B cell (primary cell): ENCODE measurements at regions not wholly inside any gene's neighbourhood (a gene's known extent, or its start where the extent isn't known, plus 50 kb on each side); places are given as distances from the start of the nearest gene placed in this dataset.

Experiments used
- ATAC-seq: fragments of 200-7000 bp; cut with Tn5 transposase; one replicate; pipeline ENCODE4 v1.10.0; 2021; ENCODE audit warnings: low read depth, mild to moderate bottlenecking, moderate number of reproducible peaks, moderate library complexity
- CTCF ChIA-PET: fragments of 350-600 bp; sonication (Branson Sonifier 250); formaldehyde crosslinking; loops from one replicate; lab custom pipeline; 2021; ENCODE audit warnings: antibody characterized with exemption, inconsistent platforms; lab: Charles Lee
- POLR2A ChIA-PET: fragments of 350-600 bp; sonication (Branson Sonifier 250); formaldehyde crosslinking; loops from one replicate; lab custom pipeline; 2021; ENCODE audit warnings: antibody characterized with exemption; lab: Charles Lee
- DNase-seq: peaks from one replicate; pipeline ENCODE4 v3.0.0; 2013
- H2AFZ ChIP-seq: 2 replicates; pipeline ENCODE4 v1.6.1; 2012; ENCODE audit warnings: mild to moderate bottlenecking, low read depth, low read length; ENCODE audit not compliant: insufficient read depth, poor library complexity, severe bottlenecking
- H3K27ac ChIP-seq, 2 donors: 1 replicate in 1 of 2; 2 replicates in 1 of 2; pipeline ENCODE4 v1.5.1; 2012 to 2013; ENCODE audit warnings: low read length in 2 of 2, mild to moderate bottlenecking in 2 of 2, moderate library complexity in 1 of 2
- H3K27me3 ChIP-seq, 4 experiments: fragments of 200-600 bp in 1 of 4; sonication (generic) in 1 of 4; replicated peaks in 1 of 4; 1 replicate in 2 of 4; 2 replicates in 2 of 4; pipeline versions ENCODE4 v1.6.1 to v1.7.0; 2013 to 2016; ENCODE audit warnings: low read length in 3 of 4, mild to moderate bottlenecking in 2 of 4, mixed read lengths in 1 of 4, moderate library complexity in 1 of 4; ENCODE audit not compliant: insufficient read depth in 4 of 4, control insufficient read depth in 3 of 4; ENCODE audit errors: control extremely low read depth in 1 of 4
- H3K36me3 ChIP-seq, 2 experiments: replicated peaks in 1 of 2; 1 replicate in 1 of 2; 2 replicates in 1 of 2; pipeline versions ENCODE4 v1.6.1 to v1.7.1; 2013; ENCODE audit warnings: low read length in 1 of 2; ENCODE audit not compliant: insufficient read depth in 2 of 2, control insufficient read depth in 1 of 2; ENCODE audit errors: control extremely low read depth in 1 of 2, extremely low read depth in 1 of 2
- H3K4me1 ChIP-seq, 2 donors: fragments of 200-600 bp in 1 of 2; sonication (generic) in 1 of 2; 1 replicate in 1 of 2; 2 replicates in 1 of 2; pipeline versions ENCODE4 v1.5.1 to v1.6.1; 2013 to 2017; ENCODE audit warnings: low read length in 2 of 2; ENCODE audit not compliant: control insufficient read depth in 2 of 2, insufficient read depth in 2 of 2
- H3K4me2 ChIP-seq: replicated peaks from 2 replicates; pipeline ENCODE3; 2012; ENCODE audit warnings: mild to moderate bottlenecking, low read depth, low read length; ENCODE audit not compliant: poor library complexity, severe bottlenecking
- H3K4me3 ChIP-seq, 5 experiments: fragments of 200-600 bp in 1 of 5; sonication (generic) in 1 of 5; 1 replicate in 3 of 5; 2 replicates in 2 of 5; pipeline versions ENCODE4 v1.5.1 to v1.7.0; 2011 to 2016; ENCODE audit warnings: low read length in 4 of 5, mild to moderate bottlenecking in 4 of 5, low read depth in 2 of 5, control low read depth in 1 of 5, moderate library complexity in 1 of 5; ENCODE audit not compliant: insufficient read depth in 1 of 5; ENCODE audit errors: control extremely low read depth in 1 of 5, extremely low read depth in 1 of 5
- H3K79me2 ChIP-seq: fragments of 200-600 bp; sonication (generic); one replicate; pipeline ENCODE4 v1.6.0; 2016; ENCODE audit warnings: low read length; ENCODE audit not compliant: control insufficient read depth, insufficient read depth
- H3K9ac ChIP-seq: fragments of 200-600 bp; sonication (generic); 2 replicates; pipeline ENCODE4 v1.6.1; 2017; ENCODE audit warnings: mild to moderate bottlenecking, low read length, moderate library complexity
- H3K9me3 ChIP-seq, 3 donors: one replicate each; pipeline versions ENCODE4 v1.6.1 to v1.7.1; 2013; ENCODE audit warnings: low read length in 2 of 3; ENCODE audit not compliant: control insufficient read depth in 2 of 3, insufficient read depth in 1 of 3; ENCODE audit errors: control extremely low read depth in 1 of 3
- H4K20me1 ChIP-seq: 2 replicates; pipeline ENCODE4 v1.6.0; 2012; ENCODE audit warnings: mild to moderate bottlenecking, low read length; ENCODE audit not compliant: insufficient read depth, control insufficient read depth, poor library complexity, severe bottlenecking
- H3K27ac Mint-ChIP-seq: one replicate; pipeline ENCODE4 v1.8.0; 2021; ENCODE audit warnings: mixed read lengths
- H3K27me3 Mint-ChIP-seq: one replicate; pipeline ENCODE4 v1.8.0; 2021; ENCODE audit warnings: mixed read lengths
- H3K4me1 Mint-ChIP-seq: one replicate; pipeline ENCODE4 v1.8.0; 2021; ENCODE audit warnings: mixed read lengths
- H3K4me3 Mint-ChIP-seq: one replicate; pipeline ENCODE4 v1.8.0; 2021; ENCODE audit warnings: mixed read lengths
- H3K9me3 Mint-ChIP-seq: one replicate; pipeline ENCODE4 v1.8.0; 2022; ENCODE audit warnings: mixed read lengths; ENCODE audit not compliant: insufficient read depth
- EZH2 ChIP-seq: IDR thresholded peaks from 2 replicates; pipeline ENCODE4 v1.6.1; 2012; ENCODE audit warnings: borderline replicate concordance, low read depth, mild to moderate bottlenecking, moderate library complexity, low read length; ENCODE audit not compliant: insufficient read depth, poor library complexity, severe bottlenecking
- WGBS: methylation state at CpG from one replicate; pipeline ENCODE4 v1.1.5; 2013; ENCODE audit warnings: missing lambda C conversion rate; ENCODE audit not compliant: insufficient coverage; 5-methylcytosine and 5-hydroxymethylcytosine counted together
- intact Hi-C: fragments of 100-400 bp; cut with micrococcal nuclease; formaldehyde crosslinking; loops from one replicate; pipeline ENCODE4 v1.10.0; 2022
- TF ChIP-seq, protein P1 (sequence below): fragments of 200-600 bp; IDR thresholded peaks from one replicate; pipeline ENCODE4 v1.8.0; 2022; ENCODE audit warnings: antibody characterized with exemption, mild to moderate bottlenecking

DNA sequence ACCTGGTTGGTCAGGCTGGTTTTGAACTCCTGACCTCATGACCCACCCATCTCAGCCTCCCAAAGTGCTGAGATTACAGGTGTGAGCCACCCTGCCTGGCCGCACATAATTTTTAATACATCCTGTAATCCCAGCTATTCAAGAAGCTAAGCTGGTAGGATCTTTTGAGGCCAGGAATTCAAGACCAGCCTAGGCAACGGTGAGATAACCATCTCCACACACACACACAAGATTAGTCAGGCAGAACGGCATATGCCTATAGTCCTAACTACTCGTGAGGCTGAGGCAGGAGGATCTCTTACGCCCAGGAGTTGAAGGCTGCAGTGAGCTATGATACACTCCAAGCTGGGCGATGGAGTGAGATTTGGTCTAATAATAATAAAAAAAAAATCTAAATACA is 212.4 kb upstream of the NEIL3 start:
- Histone ChIP-seq H3K9ac (no peak overlapping the region), H3K4me3 (no peak overlapping the region), H3K4me1 (no peaks in the 10 kb centered on the region), H3K36me3 (no peaks in the 10 kb centered on the region), H2AFZ (no peak overlapping the region), H4K20me1 (no peaks in the 10 kb centered on the region), H3K4me2 (no peak overlapping the region), H3K27me3 (no peaks in the 10 kb centered on the region), H3K79me2 (no peaks in the 10 kb centered on the region), H3K9me3 (no peaks in the 10 kb centered on the region), H3K27ac (no peak overlapping the region)
- no peak for TF ChIP-seq EZH2
- TF ChIP-seq, protein P1, sequence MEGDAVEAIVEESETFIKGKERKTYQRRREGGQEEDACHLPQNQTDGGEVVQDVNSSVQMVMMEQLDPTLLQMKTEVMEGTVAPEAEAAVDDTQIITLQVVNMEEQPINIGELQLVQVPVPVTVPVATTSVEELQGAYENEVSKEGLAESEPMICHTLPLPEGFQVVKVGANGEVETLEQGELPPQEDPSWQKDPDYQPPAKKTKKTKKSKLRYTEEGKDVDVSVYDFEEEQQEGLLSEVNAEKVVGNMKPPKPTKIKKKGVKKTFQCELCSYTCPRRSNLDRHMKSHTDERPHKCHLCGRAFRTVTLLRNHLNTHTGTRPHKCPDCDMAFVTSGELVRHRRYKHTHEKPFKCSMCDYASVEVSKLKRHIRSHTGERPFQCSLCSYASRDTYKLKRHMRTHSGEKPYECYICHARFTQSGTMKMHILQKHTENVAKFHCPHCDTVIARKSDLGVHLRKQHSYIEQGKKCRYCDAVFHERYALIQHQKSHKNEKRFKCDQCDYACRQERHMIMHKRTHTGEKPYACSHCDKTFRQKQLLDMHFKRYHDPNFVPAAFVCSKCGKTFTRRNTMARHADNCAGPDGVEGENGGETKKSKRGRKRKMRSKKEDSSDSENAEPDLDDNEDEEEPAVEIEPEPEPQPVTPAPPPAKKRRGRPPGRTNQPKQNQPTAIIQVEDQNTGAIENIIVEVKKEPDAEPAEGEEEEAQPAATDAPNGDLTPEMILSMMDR: no peak
- Mint-ChIP-seq H3K27ac (no peak overlapping the region), H3K27me3 (no peaks in the 10 kb centered on the region), H3K9me3 (no peaks in the 10 kb centered on the region), H3K4me3 (no peak overlapping the region), H3K4me1 (no peaks in the 10 kb centered on the region)
- CTCF ChIA-PET: no interaction called here
- ATAC-seq (no peak), DNase-seq (no peak)
- intact Hi-C loops: no loop called here
- POLR2A ChIA-PET: no interaction called here
- 100% methylated on average over 1 of the region's 6 CpGs for WGBS

DNA sequence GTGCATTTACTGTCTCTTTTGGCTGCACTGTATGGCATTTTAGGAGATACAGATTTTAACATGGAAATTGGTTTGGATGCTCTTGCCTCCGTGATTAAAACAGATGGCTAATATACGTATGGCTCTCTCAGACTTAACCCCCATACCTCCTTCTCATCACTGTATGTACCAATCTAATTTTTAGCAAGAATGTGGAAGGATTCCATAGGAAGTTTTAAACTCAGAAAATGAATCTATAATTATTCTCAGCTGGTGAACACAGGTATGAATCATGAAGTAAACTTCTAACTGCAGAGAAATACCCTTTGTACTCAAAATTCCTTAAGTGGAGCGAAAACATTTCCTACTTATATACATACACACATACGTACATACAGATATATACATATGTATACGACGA is 210.5 kb upstream of the NEIL3 start:
- Mint-ChIP-seq H3K4me3 (no peak overlapping the region), H3K4me1 (no peaks in the 10 kb centered on the region), H3K9me3 (no peaks in the 10 kb centered on the region), H3K27me3 (no peaks in the 10 kb centered on the region), H3K27ac (no peak overlapping the region)
- no peak overlapping the region for H2AFZ ChIP-seq
- WGBS: no CpG with 5 or more reads among the region's 6 CpGs
- no peak overlapping the region for H3K4me3 ChIP-seq
- ATAC-seq (no peak), DNase-seq (no peak)
- H3K4me2 ChIP-seq: no peak overlapping the region
- H3K27me3 ChIP-seq: no peaks in the 10 kb centered on the region
- ChIA-PET CTCF (interaction anchor here (0.7 kb wide), 1 partner anchor 68 kb away, joined by 3 read pairs; no protein-coding TSS in a partner anchor), POLR2A (no interaction called here)
- no peaks in the 10 kb centered on the region for H3K9me3 ChIP-seq
- intact Hi-C loops: no loop called here
- H3K79me2 ChIP-seq: no peaks in the 10 kb centered on the region
- TF ChIP-seq, protein P1: no peak
- no peak for TF ChIP-seq EZH2
- no peak overlapping the region for H3K27ac ChIP-seq
- H3K9ac ChIP-seq: no peak overlapping the region
- no peaks in the 10 kb centered on the region for H3K4me1 ChIP-seq
- H4K20me1 ChIP-seq: no peaks in the 10 kb centered on the region
- no peaks in the 10 kb centered on the region for H3K36me3 ChIP-seq
